A549 (cell line): ENCODE measurements at regions not wholly inside any gene's neighbourhood (a gene's known extent, or its start where the extent isn't known, plus 50 kb on each side); places are given as distances from the start of the nearest gene placed in this dataset.

ENCODE experiments used
- ATAC-seq, 2 experiments: fragments of 200-7000 bp in 1 of 2; fragments of >200 bp in 1 of 2; cut with Nextera tagmentation in 1 of 2; cut with Tn5 transposase in 1 of 2; 3 replicates each; pipeline versions ENCODE4 v1.8.0 to v1.9.1; 2018 to 2020; ENCODE audit warnings: mild to moderate bottlenecking in 1 of 2, moderate library complexity in 1 of 2
- CTCF ChIA-PET: fragments of 300-600 bp; sonication (Branson Sonifier 250); formaldehyde crosslinking; extraction: SDS; loops from one replicate; lab custom pipeline; 2021; ENCODE audit warnings: antibody characterized with exemption, inconsistent platforms; lab: Yijun Ruan, JAX
- POLR2A ChIA-PET: fragments of 350-600 bp; formaldehyde crosslinking; extraction: SDS; loops from one replicate; lab custom pipeline; 2021; ENCODE audit warnings: antibody characterized with exemption, inconsistent platforms; lab: Yijun Ruan, JAX
- DNase-seq, 2 experiments: peaks; one replicate each; pipeline versions ENCODE4 v3.0.0 to v3.0.0-alpha.2; 2011 to 2016; ENCODE audit warnings: low read depth in 1 of 2, low spot score in 1 of 2
- FAIRE-seq: peaks from 2 replicates; lab custom pipeline; 2011; peaks lifted over from hg19 to GRCh38; lab: Jason Lieb, UNC
- H3K27ac ChIP-seq, 2 experiments: fragments of >200 bp; sonication (Bioruptor Twin); formaldehyde crosslinking; 3 replicates each; pipeline ENCODE4 v1.5.1; 2016 to 2017
- H3K4me1 ChIP-seq: fragments of >200 bp; sonication (Bioruptor Twin); formaldehyde crosslinking; 3 replicates; pipeline ENCODE4 v1.6.1; 2016
- H3K4me2 ChIP-seq: fragments of >200 bp; sonication (Bioruptor Twin); formaldehyde crosslinking; 3 replicates; pipeline ENCODE4 v1.6.1; 2016
- H3K4me3 ChIP-seq: fragments of >200 bp; sonication (Bioruptor Twin); formaldehyde crosslinking; 3 replicates; pipeline ENCODE4 v1.5.1; 2016
- H3K9me3 ChIP-seq: fragments of >200 bp; sonication (Bioruptor Twin); formaldehyde crosslinking; 3 replicates; pipeline ENCODE4 v1.6.1; 2016
- BCL3 ChIP-seq: fragments of >200 bp; sonication (Bioruptor Twin); formaldehyde crosslinking; IDR thresholded peaks from 3 replicates; pipeline ENCODE4 v1.6.1; 2016
- CBX8 ChIP-seq: fragments of 200-600 bp; sonication (generic); IDR thresholded peaks from 2 replicates; pipeline ENCODE4 v1.6.1; 2016
- CHD4 ChIP-seq: fragments of 200-600 bp; sonication (generic); IDR thresholded peaks from 2 replicates; pipeline ENCODE4 v1.6.1; 2016; ENCODE audit warnings: antibody characterized with exemption, mild to moderate bottlenecking, borderline replicate concordance
- E2F6 ChIP-seq: IDR thresholded peaks from 2 replicates; pipeline ENCODE4 v1.6.1; 2012; ENCODE audit warnings: low read depth, borderline replicate concordance
- ELK1 ChIP-seq: fragments of 150-350 bp; IDR thresholded peaks from 2 replicates; pipeline ENCODE4 v1.6.1; 2014; ENCODE audit warnings: low read depth, mild to moderate bottlenecking, low read length
- ESRRA ChIP-seq: fragments of 150-350 bp; IDR thresholded peaks from 2 replicates; pipeline ENCODE4 v1.6.1; 2014; ENCODE audit warnings: mild to moderate bottlenecking, low read length, borderline replicate concordance
- FOXS1 ChIP-seq: fragments of 250-450 bp; sonication (Bioruptor Pico); IDR thresholded peaks from 2 replicates; pipeline ENCODE4 v1.5.0; 2020; ENCODE audit warnings: mild to moderate bottlenecking, moderate library complexity
- HOXA7 ChIP-seq: fragments of 250-450 bp; sonication (Bioruptor Pico); IDR thresholded peaks from 2 replicates; pipeline ENCODE4 v1.5.0; 2020; ENCODE audit warnings: mild to moderate bottlenecking, moderate library complexity
- KDM5A ChIP-seq: fragments of 200-600 bp; sonication (generic); IDR thresholded peaks from 2 replicates; pipeline ENCODE4 v1.6.1; 2016; ENCODE audit warnings: antibody characterized with exemption, mild to moderate bottlenecking
- MAZ ChIP-seq: fragments of 150-350 bp; IDR thresholded peaks from 2 replicates; pipeline ENCODE4 v1.6.1; 2014; ENCODE audit warnings: antibody characterized with exemption, low read depth, low read length, borderline replicate concordance
- POLR2AphosphoS2 ChIP-seq: conservative IDR thresholded peaks from 2 replicates; pipeline ENCODE4 v1.6.1; 2012; ENCODE audit warnings: low read length, improper control_type of control experiment, inconsistent platforms
- RAD21 ChIP-seq, 2 experiments: fragments of >200 bp in 1 of 2; sonication (Bioruptor Twin) in 1 of 2; formaldehyde crosslinking in 1 of 2; IDR thresholded peaks in 1 of 2; conservative IDR thresholded peaks in 1 of 2; 2 replicates in 1 of 2; 3 replicates in 1 of 2; pipeline ENCODE4 v1.6.1; 2012 to 2018; ENCODE audit warnings: inconsistent platforms in 1 of 2
- RCOR1 ChIP-seq: fragments of 150-350 bp; IDR thresholded peaks from 2 replicates; pipeline ENCODE4 v1.6.1; 2014; ENCODE audit warnings: antibody characterized with exemption, low read length, low read depth
- REST ChIP-seq: fragments of 200-600 bp; sonication (generic); IDR thresholded peaks from 2 replicates; pipeline ENCODE4 v1.6.1; 2016; ENCODE audit warnings: antibody characterized with exemption, mild to moderate bottlenecking, moderate library complexity
- ZC3H11A ChIP-seq: fragments of 450-650 bp; IDR thresholded peaks from 2 replicates; pipeline ENCODE4 v1.6.1; 2014; ENCODE audit warnings: antibody characterized with exemption, mild to moderate bottlenecking
- ZSCAN20 ChIP-seq: fragments of 250-450 bp; sonication (Bioruptor Pico); IDR thresholded peaks from 2 replicates; pipeline ENCODE4 v1.8.0; 2022; ENCODE audit warnings: mild to moderate bottlenecking, moderate library complexity
- WGBS: methylation state at CpG from one replicate; pipeline ENCODE4 v1.1.6; 2017; ENCODE audit errors: missing lambda C conversion rate; 5-methylcytosine and 5-hydroxymethylcytosine counted together

- TF ChIP-seq REST (no peak), E2F6 (no peak), FOXS1 (no peak), ZC3H11A (no peak), MAZ (no peak), RAD21 (conservative IDR thresholded peaks at IDR 0.05 in 1 of 2, IDR thresholded peaks at IDR 0.05 in 1 of 2) (no peak)
Observed at GRCh38 chr4:152220201-152220666, 315.7 kb downstream of the FBXW7 start (continued).

- H3K9me3 ChIP-seq, result peaks cover 3% of the 10 kb centered on the region; the same call in 1 of the 3 replicates
- WGBS, result 54% methylated on average over 4 of the region's 4 CpGs
- TF ChIP-seq MAZ (no peak), ELK1 (no peak), KDM5A (no peak), BCL3 (no peak), CBX8 (no peak), ZSCAN20 (CRISPR knock-in tag) (no peak), ESRRA (no peak), POLR2AphosphoS2 (no peak), RCOR1 (no peak), HOXA7 (no peak)
- TF ChIP-seq, all 56 proteins: peak for 0
- no peak overlapping the region for H3K27ac ChIP-seq
- H3K4me2 ChIP-seq, result no peak overlapping the region
- H3K4me1 ChIP-seq, result no peaks in the 10 kb centered on the region
- H3K4me3 ChIP-seq, result no peak overlapping the region
- no peak for ATAC-seq
- FAIRE-seq, result no peak
- DNase-seq, result no peak
- CTCF ChIA-PET, result no interaction called here
- POLR2A ChIA-PET, result no interaction called here
Observed at GRCh38 chr4:152218576-152218975, 317.3 kb downstream of the FBXW7 start.

- Histone ChIP-seq H3K4me1 (no peaks in the 10 kb centered on the region), H3K4me3 (no peak overlapping the region), H3K27ac (no peak overlapping the region), H3K4me2 (no peak overlapping the region), H3K9me3 (peaks cover 3% of the 10 kb centered on the region; the same call in 1 of the 3 replicates)
- FAIRE-seq (no peak), DNase-seq (no peak), ATAC-seq (no peak)
- ChIA-PET POLR2A (no interaction called here), CTCF (no interaction called here)
- TF ChIP-seq CHD4, result no peak
- WGBS, result 31% methylated on average over 3 of the region's 3 CpGs
Observed at GRCh38 chr4:152217896-152218295, 318.0 kb downstream of the FBXW7 start.
